ENCODE measurements at regions not wholly inside any gene's neighbourhood (a gene's known extent, or its start where the extent isn't known, plus 50 kb on each side); places are given as distances from the start of the nearest gene placed in this dataset.

GRCh38 chr6:74551896-74552295 is 654.0 kb downstream of the COL12A1 start:
- in situ Hi-C loops (cut with MboI; ENCODE audit: low sequenced_read_pairs, unreplicated experiment): no loop called here
- no peak for DNase-seq (ENCODE audit: low spot score)
- TF ChIP-seq CTCF (IDR thresholded peaks at IDR 0.05; ENCODE audit: borderline replicate concordance, control extremely low read depth, extremely low read depth, insufficient read depth, missing control alignments): no peak

GRCh38 chr6:74550821-74551220 is 655.0 kb downstream of the COL12A1 start:
- in situ Hi-C loops (cut with MboI; ENCODE audit: low sequenced_read_pairs, unreplicated experiment): no loop called here
- no peak for TF ChIP-seq CTCF (IDR thresholded peaks at IDR 0.05; ENCODE audit: borderline replicate concordance, control extremely low read depth, extremely low read depth, insufficient read depth, missing control alignments)
- DNase-seq (ENCODE audit: low spot score): no peak

GRCh38 chr6:74549746-74550145 is 656.1 kb downstream of the COL12A1 start:
- TF ChIP-seq CTCF (IDR thresholded peaks at IDR 0.05; ENCODE audit: borderline replicate concordance, control extremely low read depth, extremely low read depth, insufficient read depth, missing control alignments): no peak
- in situ Hi-C loops (cut with MboI; ENCODE audit: low sequenced_read_pairs, unreplicated experiment): no loop called here
- no peak for DNase-seq (ENCODE audit: low spot score)

GRCh38 chr6:74534465-74535211 is 671.2 kb downstream of the COL12A1 start:
- TF ChIP-seq CTCF (IDR thresholded peaks at IDR 0.05; ENCODE audit: borderline replicate concordance, control extremely low read depth, extremely low read depth, insufficient read depth, missing control alignments): no peak
- in situ Hi-C loops (cut with MboI; ENCODE audit: low sequenced_read_pairs, unreplicated experiment): no loop called here
- DNase-seq (ENCODE audit: low spot score): no peak

GRCh38 chr6:74519163-74519562 is 686.7 kb downstream of the COL12A1 start:
- no peak for TF ChIP-seq CTCF (IDR thresholded peaks at IDR 0.05; ENCODE audit: borderline replicate concordance, control extremely low read depth, extremely low read depth, insufficient read depth, missing control alignments)
- in situ Hi-C loops (cut with MboI; ENCODE audit: low sequenced_read_pairs, unreplicated experiment): no loop called here
- no peak for DNase-seq (ENCODE audit: low spot score)

- in situ Hi-C loops (cut with MboI; ENCODE audit: low sequenced_read_pairs, unreplicated experiment): no loop called here
- no peak for TF ChIP-seq CTCF (IDR thresholded peaks at IDR 0.05; ENCODE audit: borderline replicate concordance, control extremely low read depth, extremely low read depth, insufficient read depth, missing control alignments)
- no peak for DNase-seq (ENCODE audit: low spot score)
These were observed 687.8 kb downstream of the COL12A1 start for GRCh38 chr6:74518035-74518434.

Data from GM13976 (cell line).